ENCODE measurements at regions not wholly inside any gene's neighbourhood (a gene's known extent, or its start where the extent isn't known, plus 50 kb on each side); places are given as distances from the start of the nearest gene placed in this dataset.

- H3K4me1 Mint-ChIP-seq (ENCODE audit: unreplicated experiment), result peaks cover 11% of the 10 kb centered on the region
- no peaks in the 10 kb centered on the region for H3K36me3 Mint-ChIP-seq
- H3K27me3 Mint-ChIP-seq, result no peaks in the 10 kb centered on the region
- H3K4me3 Mint-ChIP-seq, result no peak overlapping the region
- H3K9me3 Mint-ChIP-seq, result peaks cover 6% of the 10 kb centered on the region
- H3K27ac Mint-ChIP-seq, result no peak overlapping the region
- no peak for DNase-seq (ENCODE audit: extremely low spot score, unreplicated experiment)
- no peak for TF ChIP-seq CTCF (conservative IDR thresholded peaks at IDR 0.05)
Observed at GRCh38 chr4:11198516-11199305, 230.0 kb downstream of the HS3ST1 start.

- Mint-ChIP-seq H3K27ac (no peak overlapping the region), H3K4me1 (ENCODE audit: unreplicated experiment) (peaks cover 11% of the 10 kb centered on the region), H3K4me3 (no peak overlapping the region), H3K9me3 (no peaks in the 10 kb centered on the region), H3K27me3 (no peaks in the 10 kb centered on the region), H3K36me3 (no peaks in the 10 kb centered on the region)
- no peak for TF ChIP-seq CTCF (conservative IDR thresholded peaks at IDR 0.05)
- DNase-seq (ENCODE audit: extremely low spot score, unreplicated experiment), result no peak
Observed at GRCh38 chr4:11197631-11198341, 230.9 kb downstream of the HS3ST1 start.

- no peak overlapping the region for H3K27ac Mint-ChIP-seq
- no peak for DNase-seq (ENCODE audit: extremely low spot score, unreplicated experiment)
- no peak for TF ChIP-seq CTCF (conservative IDR thresholded peaks at IDR 0.05)
- peaks cover 11% of the 10 kb centered on the region for H3K4me1 Mint-ChIP-seq (ENCODE audit: unreplicated experiment)
- H3K4me3 Mint-ChIP-seq, result no peak overlapping the region
- H3K27me3 Mint-ChIP-seq, result no peaks in the 10 kb centered on the region
- H3K36me3 Mint-ChIP-seq, result no peaks in the 10 kb centered on the region
- no peaks in the 10 kb centered on the region for H3K9me3 Mint-ChIP-seq
Observed at GRCh38 chr4:11196927-11197522, 231.7 kb downstream of the HS3ST1 start.

- no peak overlapping the region for H3K27ac Mint-ChIP-seq
- TF ChIP-seq CTCF (conservative IDR thresholded peaks at IDR 0.05), result no peak
- DNase-seq (ENCODE audit: extremely low spot score, unreplicated experiment), result no peak
- H3K9me3 Mint-ChIP-seq, result no peaks in the 10 kb centered on the region
- peaks cover 18% of the 10 kb centered on the region for H3K4me1 Mint-ChIP-seq (ENCODE audit: unreplicated experiment)
- no peaks in the 10 kb centered on the region for H3K27me3 Mint-ChIP-seq
- H3K36me3 Mint-ChIP-seq, result no peaks in the 10 kb centered on the region
- no peak overlapping the region for H3K4me3 Mint-ChIP-seq
Observed at GRCh38 chr4:11194431-11194830, 234.3 kb downstream of the HS3ST1 start.

- H3K27ac Mint-ChIP-seq, result no peak overlapping the region
- TF ChIP-seq CTCF (conservative IDR thresholded peaks at IDR 0.05), result no peak
- no peaks in the 10 kb centered on the region for H3K27me3 Mint-ChIP-seq
- no peaks in the 10 kb centered on the region for H3K36me3 Mint-ChIP-seq
- no peak overlapping the region for H3K4me3 Mint-ChIP-seq
- H3K4me1 Mint-ChIP-seq (ENCODE audit: unreplicated experiment), result peaks cover 8% of the 10 kb centered on the region
- no peak for DNase-seq (ENCODE audit: extremely low spot score, unreplicated experiment)
- H3K9me3 Mint-ChIP-seq, result no peaks in the 10 kb centered on the region
Observed at GRCh38 chr4:11189756-11190155, 238.9 kb downstream of the HS3ST1 start.

All from type B pancreatic cell (in vitro differentiated cells).